ENCODE measurements at regions not wholly inside any gene's neighbourhood (a gene's known extent, or its start where the extent isn't known, plus 50 kb on each side); places are given as distances from the start of the nearest gene placed in this dataset.

- TF ChIP-seq CTCF (IDR thresholded peaks at IDR 0.05) = no peak
These were observed 569.7 kb upstream of the KCNMB2 start for GRCh38 chr3:177966493-177966892.

- TF ChIP-seq CTCF (IDR thresholded peaks at IDR 0.05) = no peak
These were observed 567.3 kb upstream of the KCNMB2 start for GRCh38 chr3:177968891-177969290.

- TF ChIP-seq CTCF (IDR thresholded peaks at IDR 0.05) = no peak
These were observed 562.9 kb upstream of the KCNMB2 start for GRCh38 chr3:177973241-177973840.

GRCh38 chr3:177976241-177976640 lies 560.0 kb upstream of the KCNMB2 start:
- no peak for TF ChIP-seq CTCF (IDR thresholded peaks at IDR 0.05)

- no peak for TF ChIP-seq CTCF (IDR thresholded peaks at IDR 0.05)
These were observed 559.4 kb upstream of the KCNMB2 start for GRCh38 chr3:177976866-177977265.

- no peak for TF ChIP-seq CTCF (IDR thresholded peaks at IDR 0.05)
These were observed 558.7 kb upstream of the KCNMB2 start for GRCh38 chr3:177977381-177978158.

GRCh38 chr3:177978946-177979345 lies 557.3 kb upstream of the KCNMB2 start:
- TF ChIP-seq CTCF (IDR thresholded peaks at IDR 0.05) = no peak

Data from LNCAP (cell line).